ENCODE measurements at regions not wholly inside any gene's neighbourhood (a gene's known extent, or its start where the extent isn't known, plus 50 kb on each side); places are given as distances from the start of the nearest gene placed in this dataset.
"Not testable (repeated sequence)": the region's sequence is repeated elsewhere in the genome, so short reads cannot be mapped to it uniquely, and the experiment has no call there.

- DNase-seq = no peak
Measured at GRCh38 chr1:181205901-181206300, 117.4 kb downstream of the IER5 start.

- no peak for DNase-seq
Measured at GRCh38 chr1:181206513-181206912, 118.0 kb downstream of the IER5 start.

- DNase-seq = no peak
Measured at GRCh38 chr1:181206979-181207790, 118.7 kb downstream of the IER5 start.

GRCh38 chr1:181208083-181208482 lies 119.6 kb downstream of the IER5 start:
- no peak for DNase-seq

GRCh38 chr1:181208967-181209366 lies 120.5 kb downstream of the IER5 start:
- no peak for DNase-seq

GRCh38 chr1:181213056-181213455 lies 124.6 kb downstream of the IER5 start:
- DNase-seq = no peak

GRCh38 chr1:181216591-181216994 lies 128.1 kb downstream of the IER5 start:
- no peak for DNase-seq

- DNase-seq = no peak
Measured at GRCh38 chr1:181219938-181220337, 131.4 kb downstream of the IER5 start.

- no peak for DNase-seq
Measured at GRCh38 chr1:181221078-181221477, 132.6 kb downstream of the IER5 start.

GRCh38 chr1:181222972-181223505 lies 134.5 kb downstream of the IER5 start:
- no peak for DNase-seq

- not testable (repeated sequence) for DNase-seq
Measured at GRCh38 chr1:181226728-181227127, 138.2 kb downstream of the IER5 start.

GRCh38 chr1:181239086-181239485 lies 150.6 kb downstream of the IER5 start:
- DNase-seq = no peak

- DNase-seq = not testable (repeated sequence)
Measured at GRCh38 chr1:181246320-181246719, 157.8 kb downstream of the IER5 start.

GRCh38 chr1:181248361-181248760 lies 159.9 kb downstream of the IER5 start:
- DNase-seq = not testable (repeated sequence)

- DNase-seq = no peak
Measured at GRCh38 chr1:181249186-181249585, 160.7 kb downstream of the IER5 start.

- DNase-seq = no peak
Measured at GRCh38 chr1:181250038-181250437, 161.5 kb downstream of the IER5 start.

GRCh38 chr1:181251001-181251712 lies 162.7 kb downstream of the IER5 start:
- DNase-seq = no peak

GRCh38 chr1:181251713-181252075 lies 163.2 kb downstream of the IER5 start:
- DNase-seq = no peak

GRCh38 chr1:181253601-181254000 lies 165.1 kb downstream of the IER5 start:
- DNase-seq = not testable (repeated sequence)

GRCh38 chr1:181255270-181255929 lies 166.9 kb downstream of the IER5 start:
- DNase-seq = no peak

- DNase-seq = no peak
Measured at GRCh38 chr1:181257117-181257516, 168.6 kb downstream of the IER5 start.

- no peak for DNase-seq
Measured at GRCh38 chr1:181259026-181259745, 170.7 kb downstream of the IER5 start.

GRCh38 chr1:181260271-181260670 lies 171.8 kb downstream of the IER5 start:
- no peak for DNase-seq

Data from stimulated activated CD4-positive, alpha-beta T cell treated with anti-CD3 and anti-CD28 coated beads, Interleukin-15, amount 100 ng/mL, for 24 hours (primary cell).